GM19468 (cell line): ENCODE measurements at regions not wholly inside any gene's neighbourhood (a gene's known extent, or its start where the extent isn't known, plus 50 kb on each side); places are given as distances from the start of the nearest gene placed in this dataset.

Experiments
- ATAC-seq: cut with Tn5 transposase; IDR thresholded peaks from one replicate; pipeline ENCODE4 v1.9.1; 2021; ENCODE audit warnings: mild to moderate bottlenecking, moderate library complexity, moderate number of reproducible peaks; ENCODE audit not compliant: unreplicated experiment; ENCODE audit errors: extremely low read depth

DNA sequence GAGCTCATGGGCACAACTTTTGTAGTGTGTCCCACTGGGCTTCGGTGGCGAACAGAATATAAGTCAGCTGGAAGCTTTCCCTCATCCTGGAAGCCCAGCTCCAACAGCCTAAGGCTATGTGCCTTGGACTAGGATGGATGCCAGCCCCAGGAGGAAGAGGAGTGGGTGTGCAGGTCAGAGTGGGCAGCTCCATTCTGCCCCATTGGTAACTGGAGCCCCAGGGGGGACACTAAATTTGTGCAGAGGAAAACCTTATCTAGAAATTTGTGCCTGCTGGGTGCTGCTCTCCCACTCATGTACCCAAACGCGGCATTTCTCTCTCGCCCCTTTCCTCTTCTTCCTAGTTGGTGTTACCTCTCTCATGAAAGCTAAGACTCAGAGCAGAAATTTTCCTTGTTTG, 253.9 kb upstream of the MAN1A1 start:
- ATAC-seq = no peak

DNA sequence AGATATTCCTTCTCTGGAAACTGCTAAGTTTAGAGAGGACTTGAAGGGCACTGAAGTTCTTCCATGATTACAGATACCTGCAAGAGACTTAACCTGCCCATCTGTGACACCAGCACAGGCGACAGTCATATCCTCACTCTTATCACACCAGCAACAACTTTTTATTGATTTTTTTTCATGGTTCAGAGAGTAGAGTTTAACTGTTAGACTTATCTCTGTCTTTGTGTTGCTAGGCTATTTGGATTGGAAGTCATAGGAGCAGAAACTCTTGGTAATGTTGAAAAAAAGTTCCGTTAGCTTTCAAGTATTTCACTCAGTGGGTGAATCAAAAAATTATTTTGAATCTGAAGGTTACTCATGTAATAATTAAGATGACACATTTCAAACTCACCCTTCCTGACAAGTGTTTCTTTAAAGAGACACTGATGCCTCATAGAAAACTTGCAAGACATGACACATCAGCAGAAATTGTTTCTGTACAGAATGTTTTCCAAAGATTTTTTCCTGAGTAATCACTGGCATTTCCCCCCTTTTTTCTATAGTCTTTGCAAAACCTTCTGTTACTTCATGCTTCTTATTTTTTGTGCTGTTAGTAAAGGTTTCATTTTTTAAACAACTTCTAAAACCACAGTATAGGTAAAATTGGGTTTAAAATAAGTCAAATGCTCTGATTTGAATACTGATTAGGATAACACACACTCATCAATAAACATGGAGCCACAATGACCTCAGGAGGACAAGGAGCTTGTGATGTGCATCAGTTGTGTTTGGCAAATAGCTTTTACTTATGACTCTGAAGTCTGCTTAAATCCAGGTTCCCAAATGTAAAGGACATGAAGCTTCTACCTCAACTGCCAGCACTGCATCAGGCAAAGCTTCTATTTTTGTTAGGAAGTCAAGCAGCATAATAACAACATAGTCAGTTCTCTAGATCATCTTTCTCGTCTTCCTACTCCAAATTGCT, 252.9 kb upstream of the MAN1A1 start:
- no peak for ATAC-seq

DNA sequence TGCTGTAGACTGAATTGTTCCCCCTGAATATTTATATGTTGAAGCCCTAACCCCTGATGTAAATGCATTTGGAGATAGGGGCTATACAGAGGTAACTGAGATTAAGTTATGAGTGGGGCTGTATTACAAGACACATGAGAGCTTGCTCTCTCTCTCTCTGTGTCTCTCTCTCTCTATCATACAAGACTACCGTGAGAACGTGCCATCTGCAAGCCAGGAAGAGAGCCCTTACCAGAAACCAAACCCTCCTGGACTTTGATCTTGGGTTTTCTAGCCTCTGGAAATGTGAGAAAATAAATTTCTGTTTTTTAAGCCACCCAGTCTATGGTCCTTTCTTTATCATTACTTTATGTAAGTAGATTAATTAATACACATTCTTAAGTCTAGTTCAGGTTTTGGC, 249.3 kb upstream of the MAN1A1 start:
- ATAC-seq = no peak

DNA sequence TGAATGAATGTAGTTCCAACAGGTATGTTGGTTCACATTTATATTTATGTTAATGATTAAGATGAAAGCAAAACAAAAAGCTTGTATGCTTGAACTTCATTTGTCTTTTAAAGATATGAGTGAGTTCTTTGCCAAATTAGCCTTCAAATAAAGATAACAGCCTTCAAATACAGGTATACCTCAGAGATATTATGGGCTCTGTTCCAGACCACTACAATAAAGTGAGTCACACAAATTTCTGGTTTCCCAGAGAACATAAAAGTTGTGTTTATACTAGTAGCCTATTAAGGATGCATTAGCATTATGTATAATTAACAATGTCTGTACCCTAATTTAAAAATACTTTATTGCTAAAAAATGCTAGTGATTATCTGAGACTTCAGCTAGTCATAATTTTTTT, 245.3 kb upstream of the MAN1A1 start:
- no peak for ATAC-seq

DNA sequence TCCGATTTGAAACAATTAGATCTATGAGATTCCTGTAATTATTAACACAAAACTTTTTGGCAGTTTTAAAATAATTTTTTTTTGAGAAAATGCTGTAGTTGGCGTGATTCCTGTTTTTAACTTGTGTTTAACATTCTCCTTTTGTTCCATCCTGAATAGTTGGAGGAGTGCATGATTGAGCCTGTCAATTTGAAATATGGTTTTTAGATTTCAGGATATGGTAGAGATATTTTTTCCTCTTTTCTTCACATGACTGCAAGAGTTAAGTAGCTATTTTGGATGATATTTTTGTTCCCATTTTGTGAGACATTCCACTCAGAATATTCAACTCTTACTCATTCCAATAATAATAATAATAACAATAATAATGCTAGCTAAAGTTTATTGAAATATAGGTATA, 241.7 kb upstream of the MAN1A1 start:
- ATAC-seq = no peak

DNA sequence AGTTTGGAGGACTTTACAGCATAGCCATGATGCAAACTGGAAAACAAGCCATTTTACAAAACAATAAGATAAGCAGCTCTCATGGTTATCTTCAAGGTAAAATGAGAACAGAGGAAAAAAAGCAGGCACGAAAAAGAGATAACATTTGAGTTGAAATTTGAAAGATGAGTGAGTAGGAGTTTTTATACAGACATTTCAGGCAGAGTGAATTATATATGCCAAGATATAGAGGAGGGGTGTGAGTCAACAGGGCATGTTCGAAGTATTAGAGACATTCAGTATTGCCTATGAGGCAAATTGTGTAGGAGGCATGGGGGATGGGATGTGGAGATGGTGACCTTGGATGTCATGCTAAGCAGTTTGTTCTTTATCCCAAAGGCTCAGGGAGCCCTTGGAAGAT, 240.5 kb upstream of the MAN1A1 start:
- ATAC-seq = no peak

DNA sequence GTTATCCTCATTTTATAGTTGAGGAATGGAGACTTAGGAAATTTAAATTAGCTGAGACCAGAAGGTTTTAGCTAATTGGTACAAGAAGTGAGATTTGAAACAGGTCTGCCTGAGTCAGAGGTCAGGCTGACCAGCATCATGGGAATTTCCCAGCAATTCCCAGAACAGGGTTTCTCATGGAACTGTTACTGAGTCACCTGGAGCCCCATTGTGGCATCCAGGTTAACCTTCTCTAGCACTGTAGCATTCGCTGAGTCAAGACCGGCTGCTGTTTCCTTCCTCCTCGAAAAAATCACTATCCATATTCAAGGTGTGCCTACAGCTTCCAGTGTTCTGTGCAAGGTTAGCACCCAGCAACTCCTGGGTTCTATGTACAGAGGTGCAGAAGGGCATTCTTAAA, 238.0 kb upstream of the MAN1A1 start:
- ATAC-seq = no peak

DNA sequence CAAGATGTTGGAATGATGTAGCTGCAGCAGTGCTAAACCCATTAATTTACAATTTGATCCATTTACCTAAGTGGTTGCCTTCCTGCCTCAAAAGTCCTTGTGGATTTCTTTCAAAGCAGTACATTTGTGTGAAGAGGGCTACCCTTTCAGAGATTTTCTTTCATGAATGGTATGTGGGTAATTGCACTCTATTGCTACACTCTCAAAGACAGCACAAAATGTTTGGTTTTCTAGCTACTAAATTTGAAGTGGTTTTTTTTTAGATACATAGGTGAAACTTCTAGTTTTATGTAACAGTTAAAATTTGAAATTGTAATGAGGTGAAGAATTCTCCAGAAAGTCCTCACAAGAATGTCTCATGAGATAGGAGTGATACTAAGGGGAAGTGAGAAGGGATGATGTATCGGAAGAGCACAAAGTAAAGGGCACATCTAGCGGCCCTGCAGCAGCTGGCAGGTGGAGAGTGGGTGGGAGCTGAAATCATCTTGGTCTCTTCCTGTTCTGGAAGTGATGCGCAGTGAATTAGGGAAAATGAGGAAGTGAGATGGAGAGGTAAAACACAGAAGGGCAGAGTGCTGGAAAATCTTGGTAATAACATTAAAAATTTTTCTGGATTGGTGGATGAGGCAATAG, 236.8 kb upstream of the MAN1A1 start:
- peak; percentile 65 for ATAC-seq

DNA sequence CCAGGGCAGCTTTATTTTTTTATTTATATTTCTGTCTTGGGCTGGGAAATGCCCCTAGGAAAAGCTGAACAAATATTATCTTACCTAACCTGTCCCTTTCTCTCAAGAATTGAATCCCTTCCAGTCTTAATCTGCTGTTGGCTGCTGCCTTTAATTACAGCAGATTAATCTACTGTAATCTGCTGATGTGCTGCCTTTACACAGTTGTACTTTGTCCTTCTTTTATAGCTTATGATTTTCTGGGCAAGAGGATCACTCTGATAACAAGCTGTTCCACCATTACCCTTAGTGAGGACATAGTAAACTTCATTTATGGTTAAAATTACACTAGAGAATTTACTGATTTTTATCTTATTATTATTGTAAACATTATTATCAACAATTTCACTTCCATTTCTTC, 234.5 kb upstream of the MAN1A1 start:
- no peak for ATAC-seq

DNA sequence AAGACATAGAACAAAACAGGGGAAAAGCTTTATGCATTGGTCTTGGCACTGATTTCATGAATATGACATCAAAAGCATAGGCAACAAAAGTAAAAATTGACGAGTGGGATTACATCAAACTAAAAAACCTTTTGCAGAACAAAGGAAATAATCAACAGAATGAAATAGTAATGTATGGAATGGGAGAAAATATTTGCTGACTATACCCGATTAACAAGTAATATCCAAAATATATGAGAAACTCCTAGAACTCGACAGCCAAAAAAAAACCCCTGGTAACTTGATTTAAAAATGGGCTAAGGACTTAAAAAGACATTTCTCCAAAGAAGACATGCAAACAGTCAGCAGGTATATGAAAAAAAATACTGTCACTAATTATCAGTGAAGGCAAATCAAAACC, 231.7 kb upstream of the MAN1A1 start:
- ATAC-seq = no peak

DNA sequence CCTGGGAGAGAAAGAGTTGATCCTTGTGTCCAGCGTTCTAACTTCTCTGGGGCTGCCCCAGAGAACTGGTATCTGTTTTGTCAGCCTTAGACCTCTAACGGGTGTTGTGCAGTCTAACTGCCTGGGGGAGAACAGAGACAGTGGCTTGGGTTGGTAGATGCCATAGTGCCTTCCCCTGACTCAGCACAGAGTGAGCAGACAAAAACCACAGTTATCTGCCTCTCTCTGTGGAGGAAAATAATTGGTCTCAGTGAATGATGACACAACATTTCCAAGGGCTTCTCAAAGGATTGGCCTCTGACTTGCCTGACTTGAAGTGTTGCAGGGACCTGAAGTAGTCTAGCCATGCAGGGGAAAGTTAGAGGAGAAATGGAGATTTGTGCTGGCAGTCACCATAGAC, 226.2 kb upstream of the MAN1A1 start:
- ATAC-seq = no peak

DNA sequence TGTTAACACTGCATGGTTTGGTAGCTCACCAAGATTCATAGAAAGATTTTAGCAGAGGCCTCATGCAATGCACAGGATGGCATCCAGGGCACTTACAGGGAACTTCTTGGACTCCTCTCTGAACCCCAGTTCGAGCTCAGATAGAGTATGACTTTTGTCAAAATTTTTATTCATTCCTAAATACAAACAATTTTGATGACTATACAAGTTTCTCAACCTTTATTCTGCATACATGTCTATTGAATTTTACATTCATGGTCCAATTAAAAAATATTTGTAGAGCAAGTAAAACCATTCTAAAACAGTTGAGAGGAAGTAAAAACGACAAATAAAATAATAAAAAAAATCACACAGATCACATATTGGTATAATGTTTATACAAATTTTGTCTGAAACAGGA, 219.0 kb upstream of the MAN1A1 start:
- ATAC-seq = no peak

DNA sequence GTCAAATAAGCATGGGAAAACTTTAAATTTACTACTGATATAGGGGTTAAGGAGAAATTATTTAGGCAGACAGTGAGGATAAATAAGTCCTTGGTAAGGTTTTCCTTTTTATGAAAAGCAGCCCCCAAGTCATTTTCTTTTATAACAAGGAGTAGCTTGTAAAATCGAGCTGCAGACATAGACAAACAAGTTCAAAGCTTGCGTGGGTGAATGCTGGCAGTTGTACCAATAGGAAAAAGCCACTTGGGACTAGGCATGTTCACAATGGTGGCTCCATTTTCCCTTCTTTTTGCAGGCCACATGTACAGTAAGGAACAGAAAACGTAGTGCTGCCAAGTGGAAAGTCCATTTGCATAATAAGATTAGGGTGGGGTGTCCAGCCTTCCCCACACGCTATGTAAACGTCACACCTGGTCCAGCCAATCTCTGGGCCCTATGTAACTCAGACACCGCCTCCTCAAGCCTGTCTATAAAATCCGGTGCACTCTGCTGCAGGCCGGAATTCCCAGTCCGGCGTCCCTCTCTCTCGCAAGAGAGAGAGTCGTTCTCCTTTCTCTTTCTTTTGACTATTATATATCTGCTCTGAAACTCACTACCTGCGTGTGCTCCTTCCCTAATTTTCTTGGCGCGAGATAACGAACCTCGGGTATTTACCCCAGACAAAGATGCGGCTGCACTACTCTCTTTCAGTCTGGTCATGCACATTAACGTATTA, 217.1 kb upstream of the MAN1A1 start:
- ATAC-seq = no peak

DNA sequence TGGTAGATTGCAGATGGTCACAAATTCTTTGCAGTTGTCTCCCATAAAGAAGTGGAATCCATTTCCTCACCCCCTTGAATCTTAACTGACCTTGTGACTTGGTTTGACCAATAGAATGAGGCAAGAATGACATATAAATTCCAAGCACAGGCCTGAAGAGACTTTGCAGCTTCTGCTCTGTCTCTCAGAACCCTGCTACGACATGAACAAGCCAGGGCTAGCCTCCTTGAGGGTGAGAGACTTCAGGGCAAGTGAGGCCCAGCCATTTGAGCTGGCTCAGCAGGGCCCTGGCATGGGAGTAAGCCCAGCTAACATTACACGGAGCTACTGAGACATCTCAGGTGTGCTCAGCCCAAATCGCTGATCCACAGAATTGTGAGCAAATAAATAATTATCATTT, 216.3 kb upstream of the MAN1A1 start:
- no peak for ATAC-seq

DNA sequence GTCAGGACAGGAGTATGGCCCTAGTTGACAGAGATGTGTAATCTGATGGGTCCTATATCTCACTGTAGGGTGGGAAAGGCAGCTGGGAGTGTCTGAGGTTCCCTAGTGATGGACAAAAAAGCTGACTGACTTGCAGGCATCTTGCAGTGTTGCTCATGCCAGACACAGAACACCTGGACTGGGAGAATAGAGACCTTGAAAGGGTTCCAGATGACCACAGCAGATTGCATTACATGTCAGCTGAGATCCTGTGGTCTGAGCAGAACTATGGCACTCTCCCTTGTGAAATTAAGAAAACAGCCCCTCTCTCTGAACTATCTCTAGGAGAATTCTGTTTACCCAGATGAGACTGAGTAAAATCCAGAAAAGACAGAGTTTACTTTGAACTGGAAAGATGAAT, 212.6 kb upstream of the MAN1A1 start:
- ATAC-seq = no peak

DNA sequence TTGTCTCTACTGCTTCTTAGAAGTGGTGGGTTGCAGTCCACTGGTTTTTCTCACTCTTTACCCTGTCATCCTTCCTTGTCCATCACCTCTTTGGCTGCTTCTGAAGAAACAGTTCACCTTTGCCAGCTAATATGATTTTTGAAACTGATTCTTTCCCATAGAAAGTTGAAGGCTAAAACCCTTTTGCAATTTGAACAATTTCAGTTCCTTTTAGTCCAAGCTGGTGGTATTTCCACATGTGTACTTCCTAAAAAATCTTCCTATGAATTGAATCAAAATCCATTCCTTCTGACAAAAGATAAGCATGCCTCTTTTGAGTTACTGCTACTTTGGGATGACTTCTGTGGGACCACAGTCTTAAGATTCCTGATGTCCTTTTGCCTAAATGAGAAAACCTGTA, 210.0 kb upstream of the MAN1A1 start:
- ATAC-seq = no peak

DNA sequence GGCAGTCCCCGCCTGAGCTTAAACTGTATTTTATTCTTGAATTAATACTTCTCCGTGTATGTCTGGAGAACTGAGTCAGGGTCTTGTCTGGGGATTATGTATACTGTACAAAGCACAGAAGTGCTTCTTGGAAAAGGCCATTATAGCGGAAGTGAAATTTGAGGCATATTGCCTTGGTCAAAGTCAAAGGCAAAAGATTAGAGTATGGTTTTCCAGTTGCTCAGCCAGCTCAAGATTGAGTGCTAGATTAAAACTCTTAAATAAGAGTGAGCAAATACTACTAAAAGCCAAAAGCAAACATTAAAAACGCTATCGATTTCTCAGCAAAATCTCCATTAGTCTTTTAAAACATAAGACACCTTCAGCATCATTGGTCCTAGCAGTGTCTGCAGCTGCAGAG, 207.7 kb upstream of the MAN1A1 start:
- ATAC-seq = no peak

DNA sequence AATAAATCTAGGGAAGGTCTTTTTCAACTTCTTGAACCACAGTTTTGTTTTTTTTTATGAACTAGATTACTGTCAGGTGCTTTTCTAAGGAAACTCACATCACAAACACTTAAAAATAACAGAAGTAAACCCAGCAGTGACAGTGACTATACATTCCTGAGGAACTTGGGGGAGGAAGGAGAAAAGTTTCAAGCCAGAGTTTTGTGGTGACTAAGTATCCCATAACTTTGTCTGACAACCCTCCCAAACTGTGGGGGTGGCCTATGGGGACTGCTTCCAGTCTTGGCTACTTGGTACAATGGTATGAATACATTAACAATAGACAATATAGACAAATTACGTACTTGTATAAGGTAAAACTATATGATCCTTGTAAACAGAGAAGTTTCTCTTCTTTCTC, 202.5 kb upstream of the MAN1A1 start:
- no peak for ATAC-seq

DNA sequence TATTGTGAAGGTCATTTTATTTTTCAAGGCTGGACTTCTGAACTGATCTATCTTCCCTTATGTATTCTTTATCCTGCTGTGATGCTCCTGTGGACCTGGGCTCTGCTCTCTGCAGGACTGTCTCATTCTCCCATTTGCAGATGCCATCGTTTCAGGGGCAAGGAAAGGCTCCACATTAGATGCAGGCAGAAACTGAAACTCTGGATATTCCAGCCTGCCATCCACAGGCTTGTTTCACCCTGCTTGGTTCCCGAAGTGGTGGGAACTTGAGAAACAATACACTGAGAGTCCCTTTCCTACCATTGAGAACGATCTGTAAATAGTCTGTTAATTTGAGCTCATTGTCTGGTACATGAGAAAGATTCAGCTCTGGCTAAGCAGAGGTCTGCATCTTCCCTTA, 197.5 kb upstream of the MAN1A1 start:
- ATAC-seq = no peak

DNA sequence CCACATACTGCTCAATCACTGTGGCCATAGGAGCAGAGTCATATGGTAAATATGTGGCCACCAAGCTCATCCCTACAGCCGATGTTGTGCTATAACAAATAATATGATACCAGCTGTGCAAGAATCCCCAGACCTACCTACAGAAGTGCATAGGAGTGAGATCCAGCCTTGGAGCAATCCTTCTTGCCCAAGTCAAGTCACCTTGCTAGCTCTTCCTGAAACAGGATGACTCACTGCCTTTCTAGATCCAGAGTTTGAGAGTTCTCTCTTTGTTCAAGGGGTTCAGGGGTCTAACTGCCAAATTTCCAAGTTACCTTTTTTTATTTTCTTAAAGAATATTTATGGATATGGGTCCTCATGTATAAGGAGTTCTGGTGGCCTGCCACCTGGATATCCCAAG, 195.7 kb upstream of the MAN1A1 start:
- no peak for ATAC-seq
